ENCODE measurements at regions not wholly inside any gene's neighbourhood (a gene's known extent, or its start where the extent isn't known, plus 50 kb on each side); places are given as distances from the start of the nearest gene placed in this dataset.

DNA sequence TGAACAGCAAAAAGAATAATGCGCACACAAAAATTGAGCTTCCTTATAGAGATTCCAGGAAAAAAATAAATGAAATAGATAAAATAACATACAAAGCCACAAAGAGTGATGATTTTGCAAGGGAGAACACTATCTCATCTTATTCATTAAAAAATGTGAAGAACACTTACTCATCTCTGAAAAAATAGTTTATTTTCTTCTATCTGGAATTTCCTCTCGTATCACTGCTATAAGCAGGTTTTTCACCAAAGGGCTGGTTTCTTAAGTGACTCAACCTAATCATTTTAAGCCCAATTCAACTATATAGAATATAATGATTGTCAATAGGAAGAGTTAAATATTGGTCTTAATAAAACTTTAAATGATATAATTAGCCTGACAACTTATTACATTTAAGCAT is 504.9 kb downstream of the NR2F1-AS1 start:
- TF ChIP-seq, protein P1, sequence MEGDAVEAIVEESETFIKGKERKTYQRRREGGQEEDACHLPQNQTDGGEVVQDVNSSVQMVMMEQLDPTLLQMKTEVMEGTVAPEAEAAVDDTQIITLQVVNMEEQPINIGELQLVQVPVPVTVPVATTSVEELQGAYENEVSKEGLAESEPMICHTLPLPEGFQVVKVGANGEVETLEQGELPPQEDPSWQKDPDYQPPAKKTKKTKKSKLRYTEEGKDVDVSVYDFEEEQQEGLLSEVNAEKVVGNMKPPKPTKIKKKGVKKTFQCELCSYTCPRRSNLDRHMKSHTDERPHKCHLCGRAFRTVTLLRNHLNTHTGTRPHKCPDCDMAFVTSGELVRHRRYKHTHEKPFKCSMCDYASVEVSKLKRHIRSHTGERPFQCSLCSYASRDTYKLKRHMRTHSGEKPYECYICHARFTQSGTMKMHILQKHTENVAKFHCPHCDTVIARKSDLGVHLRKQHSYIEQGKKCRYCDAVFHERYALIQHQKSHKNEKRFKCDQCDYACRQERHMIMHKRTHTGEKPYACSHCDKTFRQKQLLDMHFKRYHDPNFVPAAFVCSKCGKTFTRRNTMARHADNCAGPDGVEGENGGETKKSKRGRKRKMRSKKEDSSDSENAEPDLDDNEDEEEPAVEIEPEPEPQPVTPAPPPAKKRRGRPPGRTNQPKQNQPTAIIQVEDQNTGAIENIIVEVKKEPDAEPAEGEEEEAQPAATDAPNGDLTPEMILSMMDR (conservative IDR thresholded peaks at IDR 0.05 in 1 of 2, IDR thresholded peaks at IDR 0.05 in 1 of 2; ENCODE audit: extremely low read depth in 1 of 2, insufficient read depth in 1 of 2, low read depth in 1 of 2, low read length in 2 of 2), result no peak
- no peak for TF ChIP-seq EZH2 (IDR thresholded peaks at IDR 0.05; ENCODE audit: borderline replicate concordance, low read length)
